ENCODE measurements at regions not wholly inside any gene's neighbourhood (a gene's known extent, or its start where the extent isn't known, plus 50 kb on each side); places are given as distances from the start of the nearest gene placed in this dataset.

GRCh38 chr3:80086426-80086825, 318.6 kb upstream of the ROBO1 start:
- no peak for DNase-seq (ENCODE audit: low spot score)
- no peak for TF ChIP-seq CTCF (IDR thresholded peaks at IDR 0.05; ENCODE audit: extremely low read depth, insufficient read depth, missing control alignments)
- in situ Hi-C loops (cut with MboI; ENCODE audit: low pct_unique_long_range_greater_than_20kb, low sequenced_read_pairs, unreplicated experiment): no loop called here

GRCh38 chr3:80079886-80080285, 312.1 kb upstream of the ROBO1 start:
- no peak for TF ChIP-seq CTCF (IDR thresholded peaks at IDR 0.05; ENCODE audit: extremely low read depth, insufficient read depth, missing control alignments)
- in situ Hi-C loops (cut with MboI; ENCODE audit: low pct_unique_long_range_greater_than_20kb, low sequenced_read_pairs, unreplicated experiment): no loop called here
- no peak for DNase-seq (ENCODE audit: low spot score)

GRCh38 chr3:80068459-80068858, 300.7 kb upstream of the ROBO1 start:
- DNase-seq (ENCODE audit: low spot score): no peak
- in situ Hi-C loops (cut with MboI; ENCODE audit: low pct_unique_long_range_greater_than_20kb, low sequenced_read_pairs, unreplicated experiment): no loop called here
- TF ChIP-seq CTCF (IDR thresholded peaks at IDR 0.05; ENCODE audit: extremely low read depth, insufficient read depth, missing control alignments): no peak

- in situ Hi-C loops (cut with MboI; ENCODE audit: low pct_unique_long_range_greater_than_20kb, low sequenced_read_pairs, unreplicated experiment): no loop called here
- no peak for DNase-seq (ENCODE audit: low spot score)
- no peak for TF ChIP-seq CTCF (IDR thresholded peaks at IDR 0.05; ENCODE audit: extremely low read depth, insufficient read depth, missing control alignments)
Measured at GRCh38 chr3:80063535-80063934, 295.7 kb upstream of the ROBO1 start.

GRCh38 chr3:80060664-80061063, 292.9 kb upstream of the ROBO1 start:
- DNase-seq (ENCODE audit: low spot score): no peak
- in situ Hi-C loops (cut with MboI; ENCODE audit: low pct_unique_long_range_greater_than_20kb, low sequenced_read_pairs, unreplicated experiment): no loop called here
- no peak for TF ChIP-seq CTCF (IDR thresholded peaks at IDR 0.05; ENCODE audit: extremely low read depth, insufficient read depth, missing control alignments)

GRCh38 chr3:80055306-80055705, 287.5 kb upstream of the ROBO1 start:
- no peak for TF ChIP-seq CTCF (IDR thresholded peaks at IDR 0.05; ENCODE audit: extremely low read depth, insufficient read depth, missing control alignments)
- in situ Hi-C loops (cut with MboI; ENCODE audit: low pct_unique_long_range_greater_than_20kb, low sequenced_read_pairs, unreplicated experiment): no loop called here
- DNase-seq (ENCODE audit: low spot score): no peak

- in situ Hi-C loops (cut with MboI; ENCODE audit: low pct_unique_long_range_greater_than_20kb, low sequenced_read_pairs, unreplicated experiment): no loop called here
- TF ChIP-seq CTCF (IDR thresholded peaks at IDR 0.05; ENCODE audit: extremely low read depth, insufficient read depth, missing control alignments): no peak
- DNase-seq (ENCODE audit: low spot score): no peak
Measured at GRCh38 chr3:80052271-80052670, 284.5 kb upstream of the ROBO1 start.
